HG02852 (cell line): ENCODE measurements at regions not wholly inside any gene's neighbourhood (a gene's known extent, or its start where the extent isn't known, plus 50 kb on each side); places are given as distances from the start of the nearest gene placed in this dataset.

ENCODE experiments used
- ATAC-seq: cut with Tn5 transposase; IDR thresholded peaks from one replicate; pipeline ENCODE4 v1.9.1; 2021; ENCODE audit warnings: mild to moderate bottlenecking, moderate library complexity; ENCODE audit not compliant: unreplicated experiment

DNA sequence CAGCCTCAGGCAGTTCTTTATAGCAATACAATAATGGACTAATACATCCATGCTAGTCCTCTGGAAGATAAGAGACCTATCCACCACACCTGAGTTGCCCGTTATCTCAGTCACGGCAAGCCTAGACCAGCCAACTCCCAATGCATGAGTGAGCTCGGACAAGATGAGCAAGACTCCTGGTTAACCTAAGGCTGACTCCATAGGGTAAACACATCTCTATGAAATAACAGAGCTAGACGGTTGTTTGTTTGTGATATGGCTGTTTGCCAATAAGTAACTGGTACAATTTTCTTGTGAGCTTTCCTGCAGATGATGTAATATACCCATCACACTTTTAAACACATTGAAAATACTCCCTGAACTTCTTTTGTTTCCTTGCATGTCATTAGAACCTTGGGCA lies 70.6 kb upstream of the PHACTR1 start:
- no peak for ATAC-seq

DNA sequence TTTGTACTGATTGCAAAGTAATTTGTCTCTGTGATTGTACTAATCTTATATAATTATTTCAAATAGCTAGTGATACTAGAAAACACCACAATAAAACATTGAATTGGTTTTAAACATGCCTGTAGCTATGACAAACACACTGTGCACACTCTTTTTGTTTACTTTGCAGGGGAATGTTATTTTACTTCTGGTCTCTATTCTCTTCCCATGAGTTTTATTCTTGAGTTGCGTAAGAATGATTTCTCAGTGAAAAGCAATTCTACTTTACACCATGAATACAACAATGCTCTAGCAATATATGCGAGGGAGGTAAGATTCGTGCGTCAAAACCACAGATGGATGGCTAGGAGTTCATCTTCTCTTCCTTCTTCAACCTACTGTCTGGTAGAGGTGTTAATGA lies 68.4 kb upstream of the PHACTR1 start:
- no peak for ATAC-seq

DNA sequence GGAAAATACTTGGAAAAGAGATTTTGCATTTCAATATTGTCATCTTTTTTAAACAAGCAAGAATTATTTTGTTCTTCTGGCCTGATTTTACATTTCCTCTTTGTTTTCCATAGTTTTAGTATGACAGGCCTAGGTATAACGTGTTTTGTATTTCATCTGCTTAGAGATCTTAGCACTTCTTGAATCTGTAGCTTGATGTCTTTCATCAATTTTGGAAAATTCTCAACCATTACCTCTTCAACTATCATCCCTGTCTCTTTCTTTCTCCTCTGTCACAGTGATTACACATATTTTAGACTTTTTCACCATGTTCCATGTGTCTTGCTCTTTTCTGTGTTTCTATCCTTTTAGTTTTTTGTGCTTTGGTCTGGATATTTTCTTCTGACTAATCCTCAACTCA lies 67.2 kb upstream of the PHACTR1 start:
- no peak for ATAC-seq

DNA sequence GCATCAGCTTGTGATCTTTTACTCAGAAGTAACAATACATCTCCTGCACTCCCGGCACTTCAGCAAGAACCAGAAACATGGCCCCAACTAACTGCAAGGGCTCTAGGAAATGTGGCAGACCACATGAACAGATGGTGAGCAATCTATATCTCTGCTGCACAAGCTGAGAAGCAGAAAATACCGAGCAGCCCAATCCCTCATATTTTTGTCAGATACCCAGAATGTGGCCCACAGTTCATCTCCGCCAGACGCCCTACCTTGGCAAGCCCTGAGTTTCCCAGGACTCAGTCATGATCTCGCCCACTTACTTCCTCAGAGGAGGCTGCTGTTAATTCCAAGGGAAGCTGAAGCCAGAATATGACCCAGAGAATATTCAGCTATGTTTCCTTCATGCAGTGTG lies 63.1 kb upstream of the PHACTR1 start:
- ATAC-seq: no peak

DNA sequence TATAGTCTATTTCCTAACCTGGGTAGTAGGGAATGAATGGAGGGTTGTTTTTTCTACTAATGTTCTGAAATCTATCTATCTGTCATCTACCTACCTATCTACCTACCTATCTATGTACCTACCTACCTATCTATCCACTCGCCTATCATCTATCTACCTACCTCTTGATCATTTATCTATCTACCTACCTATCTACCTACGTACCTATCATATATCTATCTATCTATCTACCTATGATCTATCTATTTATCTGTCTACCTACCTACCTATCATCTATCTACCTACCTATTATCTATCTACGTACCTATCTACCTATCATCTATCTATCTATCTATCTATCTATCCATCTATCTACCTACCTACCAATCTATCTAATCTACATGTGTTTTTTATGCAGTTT lies 62.5 kb upstream of the PHACTR1 start:
- ATAC-seq: no peak

DNA sequence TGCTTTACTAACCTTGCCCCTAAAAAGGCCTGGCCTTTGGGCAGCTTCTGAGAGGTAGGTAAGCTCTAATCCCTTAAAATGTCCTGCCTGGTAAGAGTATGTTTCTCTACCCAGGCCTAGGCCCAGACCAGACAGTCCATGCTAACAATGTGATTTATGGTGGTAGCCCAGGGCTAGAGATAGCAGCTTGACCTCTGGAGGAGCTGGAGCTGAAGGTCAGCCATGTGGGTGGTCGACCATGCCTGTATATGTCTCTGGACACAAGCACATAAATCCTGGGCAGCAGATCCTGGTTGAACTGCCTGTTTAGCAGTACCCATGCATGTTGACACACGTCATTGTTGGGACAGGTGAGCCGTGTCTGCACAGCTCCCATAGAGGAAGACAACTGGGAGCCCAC lies 62.1 kb upstream of the PHACTR1 start:
- no peak for ATAC-seq

DNA sequence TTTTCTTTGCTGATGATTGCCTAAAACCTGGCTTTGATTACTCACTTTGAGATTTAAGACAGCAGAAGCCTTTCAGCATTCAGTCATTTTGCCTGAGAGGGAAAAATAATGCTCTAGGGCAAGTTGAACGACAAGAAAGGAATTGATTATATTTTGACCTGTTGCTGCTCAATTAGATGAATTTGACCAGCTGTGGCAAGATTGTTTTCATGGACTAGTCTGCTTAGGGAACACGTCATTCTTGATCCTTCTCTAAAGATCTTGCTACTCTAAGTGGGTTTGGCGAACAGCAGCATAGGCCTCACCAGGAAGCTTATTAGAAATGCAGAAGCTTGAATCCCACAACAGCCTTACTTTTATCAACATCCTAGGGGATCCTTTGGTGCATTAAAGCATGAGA lies 59.7 kb upstream of the PHACTR1 start:
- no peak for ATAC-seq

DNA sequence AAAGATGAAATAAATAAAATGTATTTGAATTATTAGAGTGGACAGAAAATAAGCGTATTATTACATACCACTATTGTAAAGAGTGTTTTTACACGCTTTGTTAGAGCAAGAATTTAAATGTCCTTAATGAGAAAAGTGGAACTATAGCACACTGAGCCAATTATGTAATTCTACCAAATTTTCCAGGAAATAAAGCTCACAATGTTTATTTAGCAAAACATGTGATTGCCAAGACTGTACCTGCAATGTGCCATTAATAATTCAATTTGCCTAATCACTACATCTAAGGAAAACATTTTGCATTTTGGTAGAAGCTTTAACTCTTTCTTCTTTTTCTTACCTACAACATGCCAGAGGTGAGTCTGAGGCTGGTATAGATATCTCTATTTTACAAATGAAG lies 58.7 kb upstream of the PHACTR1 start:
- ATAC-seq: no peak

DNA sequence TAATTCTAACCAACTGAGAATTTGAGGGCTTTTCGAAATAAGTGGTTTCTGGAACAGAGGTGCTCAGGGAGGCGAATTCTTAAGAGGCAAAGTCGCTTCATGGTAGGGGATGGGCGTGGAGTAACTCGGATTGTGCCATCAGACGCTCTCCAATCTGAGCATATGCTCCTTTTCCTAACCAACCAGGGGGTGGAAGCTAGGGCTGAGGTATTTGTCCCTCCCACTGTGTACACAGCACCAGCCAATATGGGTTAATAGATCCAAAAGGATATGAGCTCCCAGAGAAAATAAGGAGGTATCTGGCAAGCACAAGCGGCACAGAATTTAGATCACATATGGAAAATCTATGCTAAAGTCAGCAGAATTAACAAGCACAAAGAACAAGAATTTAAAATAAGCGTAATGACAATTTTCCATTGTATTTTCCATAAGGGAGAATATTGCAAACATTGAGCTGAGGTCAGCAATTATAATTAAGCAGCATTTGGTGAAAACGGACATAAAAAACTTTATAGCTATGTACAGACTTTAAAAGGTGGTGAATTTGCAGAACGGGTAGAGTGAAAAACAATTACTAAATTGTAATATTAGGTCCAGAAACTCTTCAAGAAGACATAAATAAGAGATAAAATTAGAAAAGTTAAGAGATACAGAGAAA lies 55.0 kb upstream of the PHACTR1 start:
- ATAC-seq: no peak
